ENCODE measurements at regions not wholly inside any gene's neighbourhood (a gene's known extent, or its start where the extent isn't known, plus 50 kb on each side); places are given as distances from the start of the nearest gene placed in this dataset.
A peak's percentile ranks its signal among the peaks of the same experiment; 100 is the strongest.

- DNase-seq = no peak
Measured at GRCh38 chr6:149185799-149186357, 131.6 kb upstream of the TAB2 start.

- no peak for DNase-seq
Measured at GRCh38 chr6:149186873-149187272, 130.6 kb upstream of the TAB2 start.

DNA sequence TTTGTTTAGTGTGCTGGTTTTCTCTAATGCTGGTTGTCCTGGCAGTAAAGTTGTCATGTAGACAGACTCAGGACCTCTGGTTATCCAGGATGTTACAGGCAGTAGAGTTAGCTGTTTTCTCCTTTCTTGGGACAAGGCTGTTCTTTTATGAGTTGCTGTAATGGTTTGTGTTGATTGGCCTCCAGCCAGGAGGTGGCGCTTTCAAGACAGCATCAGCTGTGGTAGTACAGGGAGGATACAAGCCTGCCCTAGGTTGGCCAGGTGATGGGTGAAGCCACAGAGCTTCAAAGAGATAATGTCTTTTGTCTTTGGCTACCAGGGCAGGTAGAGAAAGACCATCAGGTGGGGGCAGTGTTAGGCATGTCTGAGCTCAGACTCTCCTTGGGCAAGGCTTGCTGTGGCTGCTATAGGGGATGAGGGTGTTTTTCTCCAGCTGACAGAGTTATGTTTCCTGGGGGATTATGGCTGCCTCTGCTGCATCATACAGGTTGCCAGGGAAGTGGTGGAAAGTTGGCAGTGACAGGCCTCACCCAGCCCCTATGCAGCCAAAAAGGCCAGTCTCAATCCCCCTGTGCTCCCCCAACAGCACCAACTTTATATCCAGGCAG is 127.2 kb upstream of the TAB2 start:
- peak; percentile 48 for DNase-seq

DNA sequence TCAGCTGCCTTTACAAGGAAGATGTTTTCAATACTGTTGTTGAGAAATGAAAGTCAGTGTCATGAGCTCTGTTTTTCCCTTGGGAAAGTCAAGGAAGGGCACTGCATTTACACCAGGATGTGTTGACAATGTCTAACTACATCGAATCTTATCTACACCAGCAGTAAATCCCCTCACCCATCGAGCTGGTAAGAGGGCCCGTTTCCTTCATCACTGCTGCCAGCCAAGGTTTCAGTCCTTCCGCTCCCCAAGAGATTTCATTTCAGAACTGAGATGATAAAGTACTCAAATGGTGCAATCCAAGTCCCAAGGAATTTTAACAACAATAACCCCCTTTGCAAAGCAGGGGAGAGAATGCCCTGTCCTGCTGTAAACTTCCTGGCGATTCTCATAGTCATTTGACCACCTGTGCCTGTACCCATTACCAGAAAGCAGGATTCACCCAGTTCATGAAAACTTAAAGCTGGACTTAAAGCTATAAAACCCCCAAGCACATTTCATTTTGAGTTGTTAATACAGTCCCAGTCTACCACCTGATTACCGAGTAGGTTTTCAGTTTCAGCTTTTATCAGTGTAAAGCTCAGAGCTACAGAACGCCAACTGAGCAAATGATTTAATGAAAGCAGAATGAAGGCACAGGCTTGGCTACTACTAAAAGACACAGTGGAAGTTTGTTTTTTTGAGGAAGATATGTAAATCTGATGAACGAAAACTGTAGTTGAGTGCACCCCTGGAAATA is 122.5 kb upstream of the TAB2 start:
- no peak for DNase-seq

DNA sequence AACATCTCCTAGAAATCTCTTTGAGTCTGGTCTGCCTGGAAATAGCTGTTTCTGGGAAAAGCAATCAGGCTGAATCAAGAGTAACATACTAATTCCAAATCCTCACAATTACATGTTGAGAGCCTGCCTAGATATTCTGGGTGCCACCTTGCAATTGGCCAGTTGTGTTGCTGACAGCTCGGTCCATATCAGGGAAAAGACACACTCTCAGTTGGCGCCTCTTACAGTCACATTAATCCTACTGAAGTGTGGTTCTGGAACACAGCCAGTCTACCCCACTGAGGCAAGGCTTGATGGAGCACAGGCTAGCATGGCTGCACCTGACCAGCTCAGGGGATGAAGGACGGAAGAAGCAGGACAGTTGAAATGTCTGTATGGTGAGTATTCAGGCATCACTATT is 121.4 kb upstream of the TAB2 start:
- no peak for DNase-seq

DNA sequence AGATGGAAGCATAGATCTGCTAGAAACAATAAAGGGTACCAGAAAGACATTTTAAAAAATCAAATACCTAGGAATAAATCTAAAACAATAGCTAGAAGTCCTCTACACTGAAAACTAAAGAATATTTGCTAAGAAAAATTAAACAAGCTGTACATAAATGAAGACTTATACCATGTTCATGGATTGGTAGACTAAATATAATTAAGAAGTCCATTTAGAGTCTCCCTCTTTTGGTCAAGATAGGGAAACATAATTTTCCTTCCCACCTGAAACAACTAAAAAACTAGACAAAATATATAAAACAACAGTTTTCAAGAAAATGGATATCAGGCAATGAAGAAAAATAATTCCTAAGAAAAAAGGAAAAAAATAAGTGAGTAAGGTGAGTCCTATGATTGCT is 120.0 kb upstream of the TAB2 start:
- no peak for DNase-seq

DNA sequence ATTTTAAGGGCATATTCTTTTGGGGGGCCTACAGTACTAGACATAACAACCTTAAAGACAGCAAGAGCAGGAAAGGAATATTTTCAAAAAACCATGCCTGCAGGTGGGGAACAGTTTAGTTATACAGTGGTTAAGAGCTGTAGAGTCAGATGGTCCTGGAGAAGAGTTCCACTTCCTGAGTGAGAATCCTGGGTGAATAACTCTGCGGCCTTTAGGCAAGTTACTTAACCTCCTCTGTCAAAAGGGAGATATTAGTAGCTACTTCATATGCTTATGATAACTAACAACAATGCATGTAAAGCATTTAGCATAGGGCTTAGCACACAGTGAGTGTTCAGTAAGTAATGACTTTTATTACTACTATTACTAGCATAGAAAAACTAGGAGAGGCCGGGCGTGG is 119.2 kb upstream of the TAB2 start:
- DNase-seq = no peak

DNA sequence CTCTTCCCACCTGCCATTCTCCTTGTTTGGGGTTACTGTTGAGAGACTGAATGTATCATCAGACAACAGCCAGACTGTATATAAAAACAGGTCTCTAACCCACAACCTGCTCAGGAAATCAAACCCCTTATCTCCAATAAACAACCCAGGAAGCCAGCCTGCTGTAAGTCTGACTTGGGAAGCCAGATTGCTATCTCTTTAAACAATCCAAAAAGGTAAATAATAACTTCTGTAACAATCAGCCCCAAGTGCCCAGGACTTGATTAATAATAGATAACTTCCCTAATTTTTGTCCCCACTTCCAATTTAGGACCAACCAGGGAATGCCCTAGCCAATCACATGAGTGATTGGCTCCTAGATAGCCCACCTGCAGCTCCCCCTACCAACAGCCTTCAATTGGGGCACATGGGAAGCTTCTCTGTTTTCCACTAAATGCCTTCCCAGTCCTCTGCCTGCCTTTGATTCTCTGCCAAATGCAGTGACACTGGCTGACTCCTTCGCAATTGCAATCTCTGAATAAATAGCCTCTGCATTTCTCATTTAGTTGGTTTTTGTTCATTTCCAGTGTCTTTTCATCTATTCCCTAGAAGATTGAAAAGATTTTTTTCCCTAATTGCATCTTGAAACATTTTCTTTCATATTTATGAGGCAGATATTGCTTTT is 117.1 kb upstream of the TAB2 start:
- DNase-seq = no peak

DNA sequence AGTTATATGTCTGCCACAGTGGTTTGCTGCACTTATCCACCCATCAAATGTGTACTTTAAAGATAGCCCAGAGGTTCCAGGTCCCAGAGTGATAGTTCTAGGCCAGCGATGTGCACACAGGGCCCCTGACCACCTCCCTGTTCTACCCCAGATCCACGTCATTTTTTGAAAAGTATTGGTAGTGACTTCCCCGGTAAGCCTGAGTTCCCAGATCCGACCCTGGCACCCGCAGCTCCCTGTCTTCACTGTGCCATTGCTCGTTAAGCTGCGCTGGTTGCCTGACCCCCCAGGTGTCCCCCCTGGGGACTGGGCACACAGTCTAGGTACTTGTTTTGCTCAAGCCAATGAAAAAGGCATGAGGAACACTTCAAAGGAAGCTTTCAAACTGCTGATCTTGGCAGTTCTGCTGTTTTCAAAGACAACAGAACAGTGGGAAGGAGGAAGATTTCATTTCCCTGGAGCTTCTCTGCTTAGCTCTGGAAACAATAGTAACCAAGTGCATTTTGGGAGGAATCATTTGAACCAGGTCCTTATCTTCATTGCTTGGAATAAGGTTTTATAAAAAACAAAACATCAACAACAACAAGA is 116.3 kb upstream of the TAB2 start:
- DNase-seq = no peak

GRCh38 chr6:149202100-149202499 is 115.4 kb upstream of the TAB2 start:
- DNase-seq = no peak

GRCh38 chr6:149202952-149203351 is 114.6 kb upstream of the TAB2 start:
- no peak for DNase-seq

- no peak for DNase-seq
Measured at GRCh38 chr6:149203509-149203908, 114.0 kb upstream of the TAB2 start.

- DNase-seq = no peak
Measured at GRCh38 chr6:149208134-149208601, 109.3 kb upstream of the TAB2 start.

DNA sequence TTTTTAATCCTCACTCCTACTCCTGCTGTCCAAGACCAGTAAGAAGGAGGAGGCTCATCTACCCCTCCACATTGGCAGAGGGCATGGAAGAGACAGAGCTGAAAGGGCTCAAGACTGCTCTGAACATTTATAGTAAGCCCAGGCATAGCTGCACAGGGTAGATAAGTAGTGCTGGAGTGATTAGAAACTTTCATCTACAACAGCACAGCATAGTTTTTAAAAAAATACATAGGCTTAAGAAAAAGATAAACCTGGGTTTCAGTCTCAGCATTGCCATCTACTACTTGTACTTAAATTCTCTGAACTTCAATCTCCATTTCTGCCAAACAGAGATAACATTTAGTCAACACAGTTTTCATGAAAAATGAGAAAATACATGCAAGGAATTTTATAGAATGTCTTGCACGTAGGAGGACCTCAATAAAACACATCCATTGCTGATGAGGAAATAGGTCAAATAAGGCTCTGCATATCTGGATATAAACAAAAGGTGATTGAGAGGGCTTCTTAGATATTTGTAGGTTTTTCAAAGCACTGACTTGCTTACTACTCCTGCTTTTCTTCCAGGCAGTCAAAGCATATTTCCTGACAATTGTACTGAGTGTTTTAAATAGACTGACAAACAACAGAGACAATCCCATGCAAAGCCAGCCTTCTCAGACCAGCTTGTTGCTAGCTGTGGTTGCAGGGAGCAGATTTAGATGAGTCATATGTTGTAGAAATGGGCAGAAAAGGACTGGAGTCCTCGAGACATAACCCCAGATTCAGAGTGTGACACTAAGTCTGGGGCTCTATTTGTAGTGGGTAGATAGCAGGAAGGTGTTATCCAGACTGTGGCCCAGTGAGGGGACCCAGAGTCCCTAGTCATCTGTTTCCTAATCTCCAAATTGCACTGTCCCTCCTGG is 107.4 kb upstream of the TAB2 start:
- DNase-seq = no peak

GRCh38 chr6:149211046-149211571 is 106.4 kb upstream of the TAB2 start:
- DNase-seq = no peak

GRCh38 chr6:149212206-149212605 is 105.3 kb upstream of the TAB2 start:
- DNase-seq = no peak

DNA sequence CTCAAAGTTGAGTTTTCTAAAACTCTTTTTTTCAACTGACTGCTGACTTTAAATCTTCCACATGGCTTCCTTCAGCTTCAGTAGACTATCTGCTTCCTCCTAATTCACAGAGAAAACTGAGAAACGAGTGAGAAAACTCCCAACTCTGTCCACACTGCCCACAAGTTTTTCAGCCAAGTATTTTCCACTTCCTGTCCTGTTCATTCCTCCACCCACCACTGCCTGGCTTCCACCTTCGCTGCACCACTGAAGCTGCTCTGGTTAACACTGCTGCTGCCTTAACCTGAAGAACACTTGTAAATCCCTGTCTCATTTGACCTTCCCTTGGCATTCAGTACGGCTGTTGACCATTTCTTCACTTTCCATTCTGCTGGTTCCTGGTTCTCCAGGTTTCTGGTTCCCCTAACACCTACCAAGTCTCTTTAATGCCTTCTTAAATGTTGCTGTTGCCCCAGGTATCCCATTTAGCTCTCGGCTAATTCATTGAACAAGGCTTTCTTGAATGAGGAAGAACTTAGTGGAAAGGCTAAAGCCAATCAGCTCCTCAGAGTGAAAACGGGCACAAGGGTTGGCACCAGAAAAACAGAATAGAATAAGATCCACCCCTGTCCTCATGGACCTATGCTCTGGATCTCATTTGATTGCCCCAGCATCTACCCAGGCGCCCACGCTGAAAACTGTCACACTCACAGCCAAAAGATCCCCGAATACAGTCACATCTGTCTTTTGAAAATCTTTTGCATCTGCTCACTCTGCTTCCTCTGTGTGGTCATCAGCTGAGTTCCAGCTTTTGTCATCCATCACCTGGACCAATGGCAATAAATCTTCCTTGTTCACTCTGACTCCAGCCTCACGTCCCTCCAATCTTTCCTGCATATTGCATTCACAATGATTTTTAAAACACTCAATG is 104.4 kb upstream of the TAB2 start:
- no peak for DNase-seq

DNA sequence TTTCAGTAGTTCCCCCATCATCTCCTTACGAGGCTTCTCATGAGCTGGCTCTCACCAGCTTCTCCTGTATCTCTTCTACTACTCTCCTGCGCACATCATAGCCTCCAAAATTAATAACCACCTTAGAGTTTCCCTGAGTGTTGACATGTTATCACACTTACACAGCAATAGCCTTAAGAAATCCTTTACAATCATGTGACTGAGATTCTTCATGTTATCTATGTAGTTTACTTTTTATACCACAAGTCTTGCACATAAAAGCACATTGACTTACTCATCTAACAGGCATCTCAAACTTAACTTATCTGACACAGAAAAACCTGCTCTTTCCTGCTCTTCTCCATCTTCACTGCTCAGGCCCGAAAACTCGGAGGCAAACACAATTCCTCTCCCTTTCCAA is 103.7 kb upstream of the TAB2 start:
- no peak for DNase-seq

DNA sequence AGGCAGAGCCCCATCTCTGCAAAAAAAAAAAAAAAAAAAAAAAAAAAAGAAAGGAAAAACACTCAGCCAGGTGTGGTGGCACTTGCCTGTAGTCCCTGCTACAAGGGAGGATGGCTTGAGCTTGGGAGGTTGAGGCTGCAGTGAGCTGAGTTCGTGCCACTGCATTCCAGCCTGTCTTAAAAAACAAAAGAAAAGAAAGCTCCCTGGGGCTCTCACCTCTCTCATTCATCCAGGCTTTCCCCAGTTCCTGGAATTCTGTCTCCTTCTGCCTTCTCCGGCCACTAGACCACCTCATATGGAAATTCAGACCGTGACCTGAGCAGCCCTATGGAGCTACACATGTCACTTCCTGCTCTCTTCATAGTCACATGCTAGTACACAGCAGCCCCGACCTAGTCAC is 101.1 kb upstream of the TAB2 start:
- DNase-seq = no peak

DNA sequence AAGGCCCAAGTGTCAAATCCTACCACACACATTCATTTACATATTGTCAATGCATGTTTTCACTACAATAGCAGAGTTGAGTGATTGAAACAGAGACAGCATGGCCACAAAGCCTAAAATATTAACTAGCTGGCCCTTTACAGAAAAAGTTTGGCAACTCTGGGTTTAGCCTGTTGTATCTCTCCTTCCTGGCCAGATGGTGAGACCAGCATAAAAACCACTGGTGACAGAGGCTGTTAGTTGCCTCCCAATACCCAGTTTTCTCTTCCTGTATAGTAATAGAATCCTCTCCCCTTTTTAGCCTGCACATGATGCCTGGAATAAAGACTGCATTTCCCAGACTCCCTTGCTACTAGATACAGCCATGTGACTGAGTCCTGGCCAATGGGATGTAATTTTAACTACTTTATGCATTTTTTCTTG is 100.0 kb upstream of the TAB2 start:
- no peak for DNase-seq

DNA sequence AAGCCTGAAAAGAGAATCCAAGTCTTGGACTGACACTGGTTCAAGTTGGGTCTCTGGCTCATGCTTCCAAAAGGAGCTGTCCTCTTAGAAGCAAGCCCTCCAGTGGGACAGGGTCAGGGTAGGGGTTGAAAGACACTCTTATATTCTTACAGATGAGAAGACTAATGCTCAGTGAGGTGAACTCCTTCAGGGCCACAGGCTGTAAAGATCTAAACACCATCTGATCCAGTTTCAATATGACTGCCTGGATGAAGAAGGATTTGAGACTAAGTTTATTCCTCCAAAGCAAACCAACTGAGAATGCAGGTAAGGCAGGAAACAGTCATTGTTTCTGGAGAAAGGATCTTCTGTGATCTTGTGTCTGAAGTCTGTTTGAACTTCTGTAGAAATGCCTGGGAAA is 99.0 kb upstream of the TAB2 start:
- no peak for DNase-seq

All from left hindlimb (tissue), 1 donor.